WTC11 (cell line): ENCODE measurements at regions not wholly inside any gene's neighbourhood (a gene's known extent, or its start where the extent isn't known, plus 50 kb on each side); places are given as distances from the start of the nearest gene placed in this dataset.

Experiments
- ATAC-seq: fragments of 200-7000 bp; cut with Tn5 transposase; 2 replicates; pipeline ENCODE4 v1.10.0; 2021; ENCODE audit warnings: mild to moderate bottlenecking, moderate library complexity
- CTCF ChIA-PET: fragments of 300-600 bp; sonication (Branson Sonifier 250); formaldehyde crosslinking; loops from one replicate; lab custom pipeline; 2021; ENCODE audit warnings: antibody characterized with exemption; lab: Charles Lee
- POLR2A ChIA-PET: fragments of 350-600 bp; sonication (Branson Sonifier 250); formaldehyde crosslinking; loops from one replicate; lab custom pipeline; 2021; ENCODE audit warnings: antibody characterized with exemption; lab: Charles Lee
- DNase-seq: peaks from one replicate; pipeline ENCODE4 v3.0.0; 2021; ENCODE audit warnings: low spot score
- H3K27ac Mint-ChIP-seq: 2 replicates; pipeline ENCODE4 v1.8.0; 2021; ENCODE audit warnings: mixed read lengths
- H3K27me3 Mint-ChIP-seq: 2 replicates; pipeline ENCODE4 v1.8.0; 2021; ENCODE audit warnings: low read depth, mild to moderate bottlenecking, moderate library complexity, mixed read lengths
- H3K36me3 Mint-ChIP-seq: 2 replicates; pipeline ENCODE4 v1.8.0; 2021; ENCODE audit warnings: mixed read lengths
- H3K4me1 Mint-ChIP-seq: 2 replicates; pipeline ENCODE4 v1.8.0; 2022; ENCODE audit warnings: mixed read lengths
- H3K4me3 Mint-ChIP-seq: 2 replicates; pipeline ENCODE4 v1.8.0; 2021; ENCODE audit warnings: mild to moderate bottlenecking, moderate library complexity, mixed read lengths
- H3K9me3 Mint-ChIP-seq: 2 replicates; pipeline ENCODE4 v1.8.0; 2021; ENCODE audit warnings: mixed read lengths
- CBFB ChIP-seq: sonication (generic); formaldehyde crosslinking; IDR thresholded peaks from 2 replicates; pipeline ENCODE4 v1.8.1; 2022; ENCODE audit warnings: mild to moderate bottlenecking, low read depth, missing genetic modification reagents
- FOXJ3 ChIP-seq: sonication (generic); formaldehyde crosslinking; IDR thresholded peaks from 2 replicates; pipeline ENCODE4 v1.9.0; 2021; ENCODE audit warnings: missing genetic modification reagents, mild to moderate bottlenecking, borderline replicate concordance
- GTF2I ChIP-seq: fragments of 250-450 bp; sonication (Bioruptor Pico); conservative IDR thresholded peaks from 2 replicates; pipeline ENCODE4 v1.4.0; 2021; ENCODE audit warnings: mild to moderate bottlenecking
- HMGA2 ChIP-seq: fragments of 250-450 bp; sonication (Bioruptor Pico); IDR thresholded peaks from 2 replicates; pipeline ENCODE4 v1.4.0; 2021; ENCODE audit warnings: mild to moderate bottlenecking, moderate library complexity
- JAZF1 ChIP-seq: fragments of 250-450 bp; sonication (Bioruptor Pico); IDR thresholded peaks from 2 replicates; pipeline ENCODE4 v1.9.0; 2021; ENCODE audit warnings: moderate library complexity, mild to moderate bottlenecking, inconsistent platforms
- NFATC4 ChIP-seq: fragments of 250-450 bp; sonication (Bioruptor Pico); IDR thresholded peaks from 2 replicates; pipeline ENCODE4 v1.9.0; 2021; ENCODE audit warnings: mild to moderate bottlenecking
- NR3C1 ChIP-seq: sonication (generic); formaldehyde crosslinking; conservative IDR thresholded peaks from 2 replicates; pipeline ENCODE4 v1.8.1; 2023; ENCODE audit warnings: low read depth, mild to moderate bottlenecking, missing genetic modification reagents
- SMAD3 ChIP-seq: sonication (generic); formaldehyde crosslinking; IDR thresholded peaks from 2 replicates; pipeline ENCODE4 v1.8.0; 2022; ENCODE audit warnings: missing genetic modification reagents, mild to moderate bottlenecking, borderline replicate concordance
- ZNF219 ChIP-seq: sonication (generic); formaldehyde crosslinking; IDR thresholded peaks from 2 replicates; pipeline ENCODE4 v1.8.0; 2023; ENCODE audit warnings: missing genetic modification reagents, mild to moderate bottlenecking, borderline replicate concordance
- ZNF263 ChIP-seq: sonication (generic); formaldehyde crosslinking; IDR thresholded peaks from 2 replicates; pipeline ENCODE4 v1.8.1; 2022; ENCODE audit warnings: low read depth, mild to moderate bottlenecking, moderate library complexity, missing genetic modification reagents
- ZNF396 ChIP-seq: fragments of 250-450 bp; sonication (Bioruptor Pico); IDR thresholded peaks from 2 replicates; pipeline ENCODE4 v1.8.0; 2021; ENCODE audit warnings: mild to moderate bottlenecking, moderate library complexity, borderline replicate concordance
- ZNF671 ChIP-seq: fragments of 250-450 bp; sonication (Bioruptor Pico); IDR thresholded peaks from 2 replicates; pipeline ENCODE4 v1.8.0; 2021; ENCODE audit warnings: mild to moderate bottlenecking
- TF ChIP-seq, protein P1 (sequence below): sonication (generic); formaldehyde crosslinking; IDR thresholded peaks from 2 replicates; pipeline ENCODE4 v1.8.1; 2022; ENCODE audit warnings: mild to moderate bottlenecking, moderate library complexity, missing genetic modification reagents
- TF ChIP-seq, protein P2 (sequence below): sonication (generic); formaldehyde crosslinking; IDR thresholded peaks from 2 replicates; pipeline ENCODE4 v1.8.0; 2022; ENCODE audit warnings: mild to moderate bottlenecking, missing genetic modification reagents
- TF ChIP-seq, protein P3 (sequence below): fragments of 250-450 bp; sonication (Bioruptor Pico); IDR thresholded peaks from 2 replicates; pipeline ENCODE4 v1.9.0; 2021; ENCODE audit warnings: mild to moderate bottlenecking, borderline replicate concordance
- TF ChIP-seq, protein P4 (sequence below): sonication (generic); formaldehyde crosslinking; IDR thresholded peaks from 2 replicates; pipeline ENCODE4 v1.8.1; 2022; ENCODE audit warnings: mild to moderate bottlenecking, missing genetic modification reagents, moderate library complexity, borderline replicate concordance
- TF ChIP-seq, protein P5 (sequence below): fragments of 250-450 bp; sonication (Bioruptor Pico); IDR thresholded peaks from 2 replicates; pipeline ENCODE4 v1.8.0; 2021; ENCODE audit warnings: mild to moderate bottlenecking
- TF ChIP-seq, protein P6 (sequence below): sonication (generic); formaldehyde crosslinking; IDR thresholded peaks from 2 replicates; pipeline ENCODE4 v1.8.1; 2023; ENCODE audit warnings: mild to moderate bottlenecking, moderate library complexity, missing genetic modification reagents

DNA sequence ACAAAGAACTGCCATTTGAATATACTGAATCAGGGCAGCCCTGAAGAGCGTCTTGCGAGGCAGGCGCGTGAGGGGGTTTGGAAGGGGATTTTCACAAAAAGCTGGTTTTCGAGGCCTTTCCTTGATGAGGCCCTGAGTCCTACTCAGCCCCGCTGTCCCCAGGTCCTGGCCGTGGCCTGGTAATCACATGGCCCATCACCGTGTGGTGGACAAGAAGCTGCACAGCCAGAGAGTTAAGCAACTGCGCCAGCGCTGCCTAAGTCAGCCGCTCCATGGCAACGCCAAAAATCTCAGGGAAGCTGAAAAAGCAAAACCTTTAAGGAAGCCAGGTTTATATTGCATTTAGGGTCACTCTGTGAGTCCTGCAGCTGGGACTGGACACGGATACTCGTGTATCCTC, 341.2 kb upstream of the MYT1L start:
- DNase-seq (no peak), ATAC-seq (no peak)
- POLR2A ChIA-PET, result no interaction called here
- TF ChIP-seq, protein P1, sequence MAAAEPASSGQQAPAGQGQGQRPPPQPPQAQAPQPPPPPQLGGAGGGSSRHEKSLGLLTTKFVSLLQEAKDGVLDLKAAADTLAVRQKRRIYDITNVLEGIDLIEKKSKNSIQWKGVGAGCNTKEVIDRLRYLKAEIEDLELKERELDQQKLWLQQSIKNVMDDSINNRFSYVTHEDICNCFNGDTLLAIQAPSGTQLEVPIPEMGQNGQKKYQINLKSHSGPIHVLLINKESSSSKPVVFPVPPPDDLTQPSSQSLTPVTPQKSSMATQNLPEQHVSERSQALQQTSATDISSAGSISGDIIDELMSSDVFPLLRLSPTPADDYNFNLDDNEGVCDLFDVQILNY (CRISPR knock-in tag), result no peak
- TF ChIP-seq, protein P2, sequence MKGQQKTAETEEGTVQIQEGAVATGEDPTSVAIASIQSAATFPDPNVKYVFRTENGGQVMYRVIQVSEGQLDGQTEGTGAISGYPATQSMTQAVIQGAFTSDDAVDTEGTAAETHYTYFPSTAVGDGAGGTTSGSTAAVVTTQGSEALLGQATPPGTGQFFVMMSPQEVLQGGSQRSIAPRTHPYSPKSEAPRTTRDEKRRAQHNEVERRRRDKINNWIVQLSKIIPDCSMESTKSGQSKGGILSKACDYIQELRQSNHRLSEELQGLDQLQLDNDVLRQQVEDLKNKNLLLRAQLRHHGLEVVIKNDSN, result no peak
- TF ChIP-seq CBFB (CRISPR knock-in tag) (no peak), ZNF671 (CRISPR knock-in tag) (no peak), FOXJ3 (CRISPR knock-in tag) (no peak), ZNF263 (CRISPR knock-in tag) (no peak)
- TF ChIP-seq, all 79 proteins: peak for 0
- H3K4me1 Mint-ChIP-seq, result peaks cover 29% of the 10 kb centered on the region
- H3K27me3 Mint-ChIP-seq, result peaks cover 3% of the 10 kb centered on the region
- H3K36me3 Mint-ChIP-seq, result no peaks in the 10 kb centered on the region; the same call in 1 of the 2 replicates
- no peak overlapping the region for H3K4me3 Mint-ChIP-seq
- CTCF ChIA-PET, result no interaction called here
- H3K9me3 Mint-ChIP-seq, result peaks cover 13% of the 10 kb centered on the region
- no peak overlapping the region for H3K27ac Mint-ChIP-seq

DNA sequence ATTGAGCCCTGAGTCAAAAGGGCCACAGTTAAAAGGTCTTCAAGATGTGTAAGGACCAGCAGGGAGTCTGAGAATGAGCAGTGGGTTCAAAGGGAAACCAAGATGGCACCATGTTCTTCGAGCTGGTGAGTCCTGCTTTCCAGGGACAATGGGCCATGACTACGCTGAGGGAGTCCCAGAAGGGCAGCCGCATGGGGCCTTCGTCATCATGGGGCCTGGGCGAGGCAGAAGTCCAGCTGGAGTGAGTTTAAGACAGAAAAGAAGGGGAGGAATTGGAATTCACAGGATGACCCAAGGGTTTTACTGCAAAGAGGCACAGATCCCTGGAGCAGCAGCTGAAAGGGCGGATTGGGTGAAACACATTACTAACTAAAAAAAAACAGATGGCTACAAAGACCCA, 340.8 kb upstream of the MYT1L start:
- ATAC-seq (no peak), DNase-seq (no peak)
- H3K9me3 Mint-ChIP-seq, result peaks cover 10% of the 10 kb centered on the region
- H3K4me3 Mint-ChIP-seq, result no peak overlapping the region
- TF ChIP-seq ZNF219 (CRISPR knock-in tag) (no peak), ZNF396 (no peak), CBFB (CRISPR knock-in tag) (no peak), GTF2I (no peak), JAZF1 (no peak), NR3C1 (CRISPR knock-in tag) (no peak), HMGA2 (CRISPR knock-in tag) (no peak), NFATC4 (CRISPR knock-in tag) (no peak), SMAD3 (no peak)
- TF ChIP-seq, protein P3, sequence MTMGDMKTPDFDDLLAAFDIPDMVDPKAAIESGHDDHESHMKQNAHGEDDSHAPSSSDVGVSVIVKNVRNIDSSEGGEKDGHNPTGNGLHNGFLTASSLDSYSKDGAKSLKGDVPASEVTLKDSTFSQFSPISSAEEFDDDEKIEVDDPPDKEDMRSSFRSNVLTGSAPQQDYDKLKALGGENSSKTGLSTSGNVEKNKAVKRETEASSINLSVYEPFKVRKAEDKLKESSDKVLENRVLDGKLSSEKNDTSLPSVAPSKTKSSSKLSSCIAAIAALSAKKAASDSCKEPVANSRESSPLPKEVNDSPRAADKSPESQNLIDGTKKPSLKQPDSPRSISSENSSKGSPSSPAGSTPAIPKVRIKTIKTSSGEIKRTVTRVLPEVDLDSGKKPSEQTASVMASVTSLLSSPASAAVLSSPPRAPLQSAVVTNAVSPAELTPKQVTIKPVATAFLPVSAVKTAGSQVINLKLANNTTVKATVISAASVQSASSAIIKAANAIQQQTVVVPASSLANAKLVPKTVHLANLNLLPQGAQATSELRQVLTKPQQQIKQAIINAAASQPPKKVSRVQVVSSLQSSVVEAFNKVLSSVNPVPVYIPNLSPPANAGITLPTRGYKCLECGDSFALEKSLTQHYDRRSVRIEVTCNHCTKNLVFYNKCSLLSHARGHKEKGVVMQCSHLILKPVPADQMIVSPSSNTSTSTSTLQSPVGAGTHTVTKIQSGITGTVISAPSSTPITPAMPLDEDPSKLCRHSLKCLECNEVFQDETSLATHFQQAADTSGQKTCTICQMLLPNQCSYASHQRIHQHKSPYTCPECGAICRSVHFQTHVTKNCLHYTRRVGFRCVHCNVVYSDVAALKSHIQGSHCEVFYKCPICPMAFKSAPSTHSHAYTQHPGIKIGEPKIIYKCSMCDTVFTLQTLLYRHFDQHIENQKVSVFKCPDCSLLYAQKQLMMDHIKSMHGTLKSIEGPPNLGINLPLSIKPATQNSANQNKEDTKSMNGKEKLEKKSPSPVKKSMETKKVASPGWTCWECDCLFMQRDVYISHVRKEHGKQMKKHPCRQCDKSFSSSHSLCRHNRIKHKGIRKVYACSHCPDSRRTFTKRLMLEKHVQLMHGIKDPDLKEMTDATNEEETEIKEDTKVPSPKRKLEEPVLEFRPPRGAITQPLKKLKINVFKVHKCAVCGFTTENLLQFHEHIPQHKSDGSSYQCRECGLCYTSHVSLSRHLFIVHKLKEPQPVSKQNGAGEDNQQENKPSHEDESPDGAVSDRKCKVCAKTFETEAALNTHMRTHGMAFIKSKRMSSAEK (CRISPR knock-in tag), result no peak
- TF ChIP-seq, protein P4, sequence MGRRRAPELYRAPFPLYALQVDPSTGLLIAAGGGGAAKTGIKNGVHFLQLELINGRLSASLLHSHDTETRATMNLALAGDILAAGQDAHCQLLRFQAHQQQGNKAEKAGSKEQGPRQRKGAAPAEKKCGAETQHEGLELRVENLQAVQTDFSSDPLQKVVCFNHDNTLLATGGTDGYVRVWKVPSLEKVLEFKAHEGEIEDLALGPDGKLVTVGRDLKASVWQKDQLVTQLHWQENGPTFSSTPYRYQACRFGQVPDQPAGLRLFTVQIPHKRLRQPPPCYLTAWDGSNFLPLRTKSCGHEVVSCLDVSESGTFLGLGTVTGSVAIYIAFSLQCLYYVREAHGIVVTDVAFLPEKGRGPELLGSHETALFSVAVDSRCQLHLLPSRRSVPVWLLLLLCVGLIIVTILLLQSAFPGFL (CRISPR knock-in tag), result no peak
- TF ChIP-seq, protein P2, result no peak
- TF ChIP-seq, protein P5, sequence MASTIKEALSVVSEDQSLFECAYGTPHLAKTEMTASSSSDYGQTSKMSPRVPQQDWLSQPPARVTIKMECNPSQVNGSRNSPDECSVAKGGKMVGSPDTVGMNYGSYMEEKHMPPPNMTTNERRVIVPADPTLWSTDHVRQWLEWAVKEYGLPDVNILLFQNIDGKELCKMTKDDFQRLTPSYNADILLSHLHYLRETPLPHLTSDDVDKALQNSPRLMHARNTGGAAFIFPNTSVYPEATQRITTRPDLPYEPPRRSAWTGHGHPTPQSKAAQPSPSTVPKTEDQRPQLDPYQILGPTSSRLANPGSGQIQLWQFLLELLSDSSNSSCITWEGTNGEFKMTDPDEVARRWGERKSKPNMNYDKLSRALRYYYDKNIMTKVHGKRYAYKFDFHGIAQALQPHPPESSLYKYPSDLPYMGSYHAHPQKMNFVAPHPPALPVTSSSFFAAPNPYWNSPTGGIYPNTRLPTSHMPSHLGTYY (CRISPR knock-in tag), result no peak
- TF ChIP-seq, protein P6, sequence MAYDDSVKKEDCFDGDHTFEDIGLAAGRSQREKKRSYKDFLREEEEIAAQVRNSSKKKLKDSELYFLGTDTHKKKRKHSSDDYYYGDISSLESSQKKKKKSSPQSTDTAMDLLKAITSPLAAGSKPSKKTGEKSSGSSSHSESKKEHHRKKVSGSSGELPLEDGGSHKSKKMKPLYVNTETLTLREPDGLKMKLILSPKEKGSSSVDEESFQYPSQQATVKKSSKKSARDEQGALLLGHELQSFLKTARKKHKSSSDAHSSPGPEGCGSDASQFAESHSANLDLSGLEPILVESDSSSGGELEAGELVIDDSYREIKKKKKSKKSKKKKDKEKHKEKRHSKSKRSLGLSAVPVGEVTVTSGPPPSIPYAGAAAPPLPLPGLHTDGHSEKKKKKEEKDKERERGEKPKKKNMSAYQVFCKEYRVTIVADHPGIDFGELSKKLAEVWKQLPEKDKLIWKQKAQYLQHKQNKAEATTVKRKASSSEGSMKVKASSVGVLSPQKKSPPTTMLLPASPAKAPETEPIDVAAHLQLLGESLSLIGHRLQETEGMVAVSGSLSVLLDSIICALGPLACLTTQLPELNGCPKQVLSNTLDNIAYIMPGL (CRISPR knock-in tag), result no peak
- peaks cover 3% of the 10 kb centered on the region for H3K27me3 Mint-ChIP-seq
- H3K36me3 Mint-ChIP-seq, result no peaks in the 10 kb centered on the region; the same call in 1 of the 2 replicates
- peaks cover 29% of the 10 kb centered on the region for H3K4me1 Mint-ChIP-seq
- CTCF ChIA-PET, result no interaction called here
- H3K27ac Mint-ChIP-seq, result no peak overlapping the region
- POLR2A ChIA-PET, result no interaction called here
